Dermis blood vessel endothelial cell (primary cell): ENCODE measurements at regions not wholly inside any gene's neighbourhood (a gene's known extent, or its start where the extent isn't known, plus 50 kb on each side); places are given as distances from the start of the nearest gene placed in this dataset.
"Not testable (repeated sequence)": the region's sequence is repeated elsewhere in the genome, so short reads cannot be mapped to it uniquely, and the experiment has no call there.

Experiments
- DNase-seq: peaks from one replicate; pipeline ENCODE4 v3.0.0; 2010

- DNase-seq, result no peak
These were observed 63.0 kb downstream of the HLX start for GRCh38 chr1:220942278-220942677.

DNA sequence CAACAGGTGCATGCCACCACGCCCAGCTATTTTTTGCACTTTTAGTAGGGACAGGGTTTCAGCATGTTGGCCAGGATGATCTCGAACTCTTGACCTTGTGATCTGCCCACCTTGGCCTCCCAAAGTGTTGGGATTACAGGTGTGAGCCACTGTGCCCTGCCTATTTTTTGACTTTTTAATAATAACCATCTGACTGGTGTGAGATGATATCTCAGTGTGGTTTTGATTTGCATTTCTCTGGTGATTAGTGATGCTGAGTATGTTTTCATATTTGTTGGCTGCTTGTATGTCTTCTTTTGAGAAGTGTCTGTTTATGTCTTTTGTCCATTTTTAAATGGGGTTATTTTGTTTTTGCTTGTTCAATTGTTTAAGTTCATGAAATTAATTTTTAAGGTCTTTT is 63.7 kb downstream of the HLX start:
- DNase-seq, result not testable (repeated sequence)

DNA sequence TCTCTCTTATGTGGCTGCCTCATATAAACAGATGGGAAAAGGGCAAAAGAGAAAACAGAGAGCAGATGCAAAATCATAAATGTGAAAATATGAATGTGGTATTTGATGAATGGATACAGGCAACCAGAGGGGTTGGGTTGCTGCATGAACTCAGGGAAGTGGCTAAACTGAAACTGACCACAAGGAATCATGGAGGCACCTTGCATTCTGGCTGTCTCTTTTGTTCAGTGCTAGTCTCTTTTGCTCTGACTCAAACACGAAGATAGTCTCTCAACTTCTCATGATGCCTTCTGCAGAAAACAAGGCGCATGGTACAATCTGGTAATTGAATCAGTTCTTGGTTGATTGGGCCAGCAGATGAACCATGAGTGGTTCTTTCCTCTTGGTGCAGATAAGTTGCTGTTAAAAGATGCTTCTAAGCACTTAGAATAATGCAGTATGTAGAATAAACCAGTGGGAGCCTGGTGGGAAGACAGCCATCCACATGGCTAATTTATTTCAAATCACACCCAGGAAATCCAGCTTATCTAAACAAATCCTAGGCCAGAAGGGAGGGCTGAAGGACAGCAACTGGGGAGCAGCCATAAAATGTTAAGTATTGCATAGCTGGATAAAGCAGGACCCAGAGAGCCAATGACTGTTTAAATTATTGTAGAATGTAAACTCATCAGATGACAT is 64.2 kb downstream of the HLX start:
- no peak for DNase-seq

- no peak for DNase-seq
These were observed 71.3 kb downstream of the HLX start for GRCh38 chr1:220950576-220950975.

DNA sequence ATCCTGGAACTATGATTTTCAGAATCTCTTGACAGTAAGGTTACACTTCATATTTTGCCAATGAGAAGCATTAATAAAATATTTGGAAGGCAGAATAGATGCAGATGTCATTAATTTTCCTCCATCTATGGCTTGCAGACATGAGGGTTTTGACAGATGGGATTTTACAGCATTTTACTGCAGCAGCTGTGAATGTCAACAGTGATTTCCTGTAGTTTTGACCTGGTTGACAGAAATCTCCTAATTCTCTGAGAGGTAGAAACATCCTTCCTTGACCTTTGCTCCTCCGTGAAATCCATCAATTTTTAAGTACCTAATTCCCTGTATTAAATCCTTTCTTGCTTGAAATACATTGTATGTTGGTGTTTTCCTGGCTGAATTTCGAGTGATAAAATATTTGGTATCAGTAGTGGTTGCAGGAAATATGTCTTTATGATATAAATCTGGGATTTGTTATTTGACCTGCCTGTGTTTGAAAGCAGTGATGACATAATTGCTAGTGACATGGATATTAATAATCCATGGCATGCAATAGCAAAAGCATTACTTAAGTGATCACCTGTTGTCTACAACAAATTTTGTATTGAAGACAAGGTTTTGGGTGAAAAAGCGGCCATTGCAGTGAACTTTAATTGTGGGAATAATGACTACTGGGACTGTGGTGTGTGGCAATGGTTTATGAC is 73.9 kb downstream of the HLX start:
- no peak for DNase-seq

- DNase-seq, result no peak
These were observed 75.3 kb downstream of the HLX start for GRCh38 chr1:220954321-220955075.

DNA sequence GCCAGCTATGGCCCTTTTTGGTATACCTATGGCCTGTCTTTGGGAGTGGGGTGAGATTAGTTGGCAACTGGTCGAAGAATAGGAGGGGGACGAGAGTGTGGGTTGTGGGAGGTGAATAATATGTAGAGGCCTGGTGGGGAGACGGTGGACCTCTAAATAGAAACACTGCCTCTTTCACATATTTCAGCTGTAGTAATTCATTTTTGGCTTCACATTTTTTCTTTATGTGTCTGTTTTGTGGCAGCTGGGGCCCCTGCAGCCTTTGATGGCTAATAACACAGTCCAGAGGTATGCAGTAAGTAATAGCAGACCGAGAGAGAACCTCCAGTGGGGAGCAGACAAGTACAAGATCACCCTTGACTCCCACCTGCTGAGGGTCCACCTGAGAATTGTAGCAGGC is 75.9 kb downstream of the HLX start:
- no peak for DNase-seq

GRCh38 chr1:220956501-220957232 is 77.4 kb downstream of the HLX start:
- no peak for DNase-seq

- no peak for DNase-seq
These were observed 78.0 kb downstream of the HLX start for GRCh38 chr1:220957233-220957605.

DNA sequence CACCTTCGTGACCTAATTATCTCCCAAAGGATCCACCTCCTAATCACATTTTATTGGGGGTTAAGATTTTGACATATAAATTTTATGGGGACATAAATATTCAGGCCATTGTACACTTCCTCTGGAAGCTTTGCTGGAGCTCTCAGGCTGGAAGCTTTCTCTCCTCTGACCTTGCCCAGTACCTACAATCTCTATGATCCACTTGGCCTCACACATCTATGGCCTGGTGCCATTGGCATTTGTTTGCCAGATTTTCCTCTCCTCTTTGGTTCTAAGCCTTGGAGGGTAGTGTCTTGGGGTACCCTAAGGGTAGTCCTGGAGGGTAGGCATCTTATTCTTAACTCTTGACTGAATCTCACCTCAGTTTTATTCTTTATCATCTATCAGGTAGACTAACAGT is 79.0 kb downstream of the HLX start:
- DNase-seq, result no peak

GRCh38 chr1:220962031-220962751 is 82.9 kb downstream of the HLX start:
- DNase-seq, result no peak

DNA sequence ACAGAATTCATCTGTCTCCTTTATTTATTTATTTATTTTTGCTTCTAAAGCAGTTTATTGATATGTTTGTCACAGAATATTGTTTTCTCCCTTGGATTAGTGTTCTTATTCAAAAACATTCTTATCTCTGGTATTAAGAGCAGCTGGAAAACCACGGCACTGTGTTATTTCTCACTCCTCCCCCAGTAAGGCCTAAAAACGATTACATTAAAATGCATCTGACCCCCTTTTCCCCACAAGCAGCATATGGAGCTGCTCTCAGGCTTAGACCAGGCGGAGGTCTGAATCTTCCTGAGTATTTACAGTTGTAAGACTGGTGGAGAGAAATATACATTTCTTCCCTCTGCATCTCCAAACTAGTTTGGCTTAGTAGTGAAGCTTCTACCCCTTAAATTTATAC is 86.8 kb downstream of the HLX start:
- no peak for DNase-seq

GRCh38 chr1:220966473-220966872 is 87.2 kb downstream of the HLX start:
- DNase-seq, result no peak

- no peak for DNase-seq
These were observed 87.8 kb downstream of the HLX start for GRCh38 chr1:220966881-220967611.

GRCh38 chr1:220967911-220968310 is 88.7 kb downstream of the HLX start:
- no peak for DNase-seq

DNA sequence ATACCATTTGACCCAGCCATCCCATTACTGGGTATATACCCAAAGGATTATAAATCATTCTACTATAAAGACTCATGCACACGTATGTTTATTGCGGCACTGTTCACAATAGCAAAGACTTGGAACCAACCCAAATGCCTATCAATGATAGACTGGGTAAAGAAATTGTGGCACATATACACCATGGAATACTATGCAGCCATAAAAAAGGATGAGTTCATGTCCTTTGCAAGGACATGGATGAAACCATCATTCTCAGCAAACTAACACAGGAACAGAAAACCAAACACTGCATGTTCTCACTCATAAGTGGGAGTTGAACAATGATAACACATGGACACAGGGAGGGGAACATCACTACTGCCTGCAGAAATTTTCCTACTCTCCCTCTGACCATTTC is 90.0 kb downstream of the HLX start:
- DNase-seq, result not testable (repeated sequence)

GRCh38 chr1:220970311-220970710 is 91.1 kb downstream of the HLX start:
- peak; percentile 70 for DNase-seq

GRCh38 chr1:220971221-220971620 is 92.0 kb downstream of the HLX start:
- no peak for DNase-seq

- no peak for DNase-seq
These were observed 95.2 kb downstream of the HLX start for GRCh38 chr1:220974431-220974830.

DNA sequence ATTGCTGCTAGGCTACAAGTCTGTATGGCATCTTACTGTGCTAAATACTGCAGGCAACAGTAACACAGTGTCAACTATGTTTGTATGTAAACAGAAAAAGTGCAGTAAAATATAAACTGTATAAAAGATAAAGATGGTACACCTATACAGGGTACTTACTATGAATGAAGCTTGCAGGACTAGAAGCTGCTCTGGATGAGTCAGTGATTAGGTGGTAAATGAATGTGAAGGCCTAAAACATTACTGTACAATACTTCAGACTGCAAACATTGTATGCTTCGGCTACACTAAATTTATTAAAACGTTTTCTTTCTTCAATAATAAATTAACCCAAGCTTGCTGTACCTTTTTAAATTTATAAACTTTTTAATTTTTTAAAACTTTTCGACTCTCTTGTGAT is 97.1 kb downstream of the HLX start:
- DNase-seq, result no peak

- no peak for DNase-seq
These were observed 100.1 kb downstream of the HLX start for GRCh38 chr1:220979371-220979770.

- DNase-seq, result no peak
These were observed 103.4 kb downstream of the HLX start for GRCh38 chr1:220982686-220983085.
